Bronchial epithelial cell (primary cell): ENCODE measurements at regions not wholly inside any gene's neighbourhood (a gene's known extent, or its start where the extent isn't known, plus 50 kb on each side); places are given as distances from the start of the nearest gene placed in this dataset.

ENCODE experiments used
- DNase-seq: peaks from one replicate; pipeline ENCODE4 v3.0.0-alpha.2; 2010; ENCODE audit warnings: low read depth
- FAIRE-seq: peaks from 2 replicates; lab custom pipeline; 2011; peaks lifted over from hg19 to GRCh38; lab: Jason Lieb, UNC
- H3K27me3 ChIP-seq: 2 replicates; pipeline ENCODE4 v1.5.1; 2011; ENCODE audit warnings: low read length; ENCODE audit not compliant: control insufficient read depth, insufficient read depth
- H3K36me3 ChIP-seq: 2 replicates; pipeline ENCODE4 v1.5.1; 2011; ENCODE audit warnings: low read length; ENCODE audit not compliant: control insufficient read depth, insufficient read depth
- H3K4me3 ChIP-seq: 2 replicates; pipeline ENCODE4 v1.5.1; 2011; ENCODE audit warnings: mild to moderate bottlenecking, low read depth, low read length, control low read depth
- TF ChIP-seq, protein P1 (sequence below): IDR thresholded peaks from 2 replicates; pipeline ENCODE4 v1.5.1; 2011; ENCODE audit warnings: mild to moderate bottlenecking, moderate library complexity, low read length, control low read depth, inconsistent platforms; ENCODE audit not compliant: insufficient read depth, severe bottlenecking

DNA sequence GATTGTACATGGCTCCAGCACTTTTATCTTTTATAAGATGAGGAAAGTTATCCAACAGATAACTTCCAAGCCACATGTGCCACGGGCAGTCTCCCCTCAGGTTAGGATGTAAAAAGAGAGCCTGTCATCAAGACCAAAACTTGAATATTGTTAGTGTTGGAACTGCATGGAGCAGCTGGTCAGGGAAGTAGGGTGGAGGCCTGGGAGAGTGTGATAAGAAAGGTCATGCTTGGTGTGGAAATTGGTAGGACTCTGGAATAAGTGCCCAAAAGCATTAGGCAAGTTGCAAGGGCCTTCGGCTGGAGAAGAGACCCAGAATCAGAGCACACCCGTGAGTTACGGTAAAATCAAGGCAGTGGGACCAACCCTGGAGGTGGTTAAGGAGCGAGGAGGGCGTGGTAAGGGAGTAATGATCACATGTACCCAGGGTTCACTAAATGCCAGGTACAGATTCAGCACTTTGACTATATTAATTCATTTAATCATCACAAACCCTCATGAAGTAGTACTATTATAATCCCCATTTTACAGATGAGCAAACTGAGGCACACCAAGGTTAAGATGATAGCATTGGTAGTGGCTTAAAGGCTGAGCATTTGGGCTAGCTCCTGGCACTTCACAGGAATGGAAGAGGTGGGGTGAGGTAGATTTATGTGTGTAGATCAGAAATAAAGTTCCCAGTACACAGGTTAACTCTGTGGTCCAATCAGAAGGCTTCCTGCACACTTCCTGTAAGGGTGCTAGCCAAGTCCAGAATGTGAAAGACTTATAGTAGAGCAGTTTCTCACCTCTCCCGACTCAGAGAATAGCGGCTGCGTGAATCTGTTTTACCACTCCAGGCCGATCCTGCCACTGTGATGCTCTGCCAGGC is 96.5 kb upstream of the ZNF608 start:
- no peak for DNase-seq
- Histone ChIP-seq H3K36me3 (no peaks in the 10 kb centered on the region), H3K4me3 (no peak overlapping the region), H3K27me3 (no peaks in the 10 kb centered on the region)
- TF ChIP-seq, protein P1, sequence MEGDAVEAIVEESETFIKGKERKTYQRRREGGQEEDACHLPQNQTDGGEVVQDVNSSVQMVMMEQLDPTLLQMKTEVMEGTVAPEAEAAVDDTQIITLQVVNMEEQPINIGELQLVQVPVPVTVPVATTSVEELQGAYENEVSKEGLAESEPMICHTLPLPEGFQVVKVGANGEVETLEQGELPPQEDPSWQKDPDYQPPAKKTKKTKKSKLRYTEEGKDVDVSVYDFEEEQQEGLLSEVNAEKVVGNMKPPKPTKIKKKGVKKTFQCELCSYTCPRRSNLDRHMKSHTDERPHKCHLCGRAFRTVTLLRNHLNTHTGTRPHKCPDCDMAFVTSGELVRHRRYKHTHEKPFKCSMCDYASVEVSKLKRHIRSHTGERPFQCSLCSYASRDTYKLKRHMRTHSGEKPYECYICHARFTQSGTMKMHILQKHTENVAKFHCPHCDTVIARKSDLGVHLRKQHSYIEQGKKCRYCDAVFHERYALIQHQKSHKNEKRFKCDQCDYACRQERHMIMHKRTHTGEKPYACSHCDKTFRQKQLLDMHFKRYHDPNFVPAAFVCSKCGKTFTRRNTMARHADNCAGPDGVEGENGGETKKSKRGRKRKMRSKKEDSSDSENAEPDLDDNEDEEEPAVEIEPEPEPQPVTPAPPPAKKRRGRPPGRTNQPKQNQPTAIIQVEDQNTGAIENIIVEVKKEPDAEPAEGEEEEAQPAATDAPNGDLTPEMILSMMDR = no peak
- FAIRE-seq = no peak

DNA sequence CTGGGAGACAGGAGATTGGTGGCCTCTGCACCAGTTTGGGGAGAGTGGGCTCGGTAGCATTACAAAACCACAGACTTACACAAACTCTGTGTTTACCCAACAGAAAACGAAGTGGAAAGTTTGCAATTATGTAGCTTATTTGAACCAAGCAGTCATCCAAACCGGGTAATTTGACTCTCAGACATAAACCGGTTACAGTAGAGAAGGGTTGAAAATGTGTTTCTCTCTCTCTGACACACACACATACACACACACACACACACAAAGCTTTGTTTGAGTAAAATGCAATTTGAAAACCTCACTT is 97.1 kb upstream of the ZNF608 start:
- no peak overlapping the region for H3K4me3 ChIP-seq
- H3K36me3 ChIP-seq = no peaks in the 10 kb centered on the region
- H3K27me3 ChIP-seq = no peaks in the 10 kb centered on the region
- TF ChIP-seq, protein P1 = no peak
- DNase-seq (no peak), FAIRE-seq (no peak)

DNA sequence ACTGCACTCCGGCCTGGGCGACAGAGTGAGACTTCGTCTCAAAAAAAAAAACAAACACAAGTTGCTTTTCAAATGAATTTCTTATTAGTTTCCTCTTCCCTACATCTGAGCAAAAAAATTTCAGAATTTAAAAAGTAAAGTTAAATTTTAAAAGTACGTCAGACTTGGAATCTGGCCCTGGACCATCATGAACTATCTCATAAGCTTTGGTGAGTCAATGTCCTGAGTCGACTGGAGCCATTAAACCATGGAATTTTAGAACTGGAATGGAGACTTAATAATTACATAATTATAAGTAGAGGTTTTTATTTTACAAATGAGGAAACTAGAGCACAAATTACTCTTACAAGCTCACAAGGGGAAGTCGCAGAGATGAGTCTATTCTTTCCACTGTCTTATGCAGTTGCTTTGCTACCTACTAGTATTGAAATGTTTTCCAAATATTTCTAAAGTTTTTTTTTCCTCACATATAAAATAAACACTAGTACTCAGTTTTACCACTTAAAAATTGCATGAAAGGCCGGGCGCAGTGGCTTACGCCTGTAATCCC is 98.0 kb upstream of the ZNF608 start:
- H3K4me3 ChIP-seq = no peak overlapping the region
- DNase-seq (no peak), FAIRE-seq (no peak)
- TF ChIP-seq, protein P1 = no peak
- H3K36me3 ChIP-seq = no peaks in the 10 kb centered on the region
- peaks cover 2% of the 10 kb centered on the region for H3K27me3 ChIP-seq

DNA sequence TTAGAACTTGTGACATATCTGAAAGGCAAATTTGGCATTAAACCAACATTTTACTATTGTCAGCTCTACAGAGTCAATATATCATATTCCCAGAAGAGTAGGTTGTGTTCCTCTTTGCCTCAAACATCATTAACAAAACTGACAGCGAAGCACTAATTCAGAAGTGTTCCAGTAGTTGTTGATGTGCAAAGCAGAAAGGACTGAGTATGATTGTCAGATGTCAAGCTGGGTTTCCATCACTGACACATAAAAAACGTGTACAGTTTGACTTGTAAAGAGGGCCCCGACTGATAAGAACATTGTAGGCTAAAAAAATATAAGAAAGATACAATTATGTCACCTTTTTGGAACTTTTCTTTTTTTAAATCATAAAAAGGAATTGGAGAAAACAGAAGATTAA is 101.5 kb upstream of the ZNF608 start:
- FAIRE-seq (no peak), DNase-seq (no peak)
- H3K4me3 ChIP-seq = no peak overlapping the region
- H3K27me3 ChIP-seq = peaks cover 2% of the 10 kb centered on the region
- TF ChIP-seq, protein P1 = no peak
- no peaks in the 10 kb centered on the region for H3K36me3 ChIP-seq

DNA sequence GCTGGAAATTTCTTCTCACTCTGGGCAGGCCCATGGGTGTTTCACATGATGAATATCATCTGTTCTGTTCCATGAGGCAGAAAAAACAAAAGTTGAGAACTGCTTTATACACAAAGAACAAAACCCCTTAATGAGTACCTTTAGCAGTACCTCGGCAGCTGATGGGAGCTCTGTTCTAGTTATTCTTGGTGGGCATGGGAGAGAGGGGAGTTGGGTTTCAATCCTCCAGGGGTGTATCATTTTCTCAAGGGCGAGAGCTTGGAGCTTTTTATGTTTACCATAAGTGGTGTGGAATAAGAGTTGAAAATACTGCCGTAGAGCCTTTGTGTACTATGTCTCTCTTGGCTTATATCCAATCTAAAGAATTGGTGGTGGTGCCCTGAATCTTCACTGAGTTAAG is 103.3 kb upstream of the ZNF608 start:
- Histone ChIP-seq H3K27me3 (peaks cover 2% of the 10 kb centered on the region), H3K36me3 (no peaks in the 10 kb centered on the region), H3K4me3 (no peak overlapping the region)
- DNase-seq = no peak
- TF ChIP-seq, protein P1 = no peak
- no peak for FAIRE-seq
